HEK293T (cell line): ENCODE measurements at regions not wholly inside any gene's neighbourhood (a gene's known extent, or its start where the extent isn't known, plus 50 kb on each side); places are given as distances from the start of the nearest gene placed in this dataset.

Experiments
- CTCF ChIA-PET: fragments of 350-600 bp; formaldehyde crosslinking; extraction: SDS; loops from one replicate; lab custom pipeline; 2021; ENCODE audit warnings: antibody characterized with exemption, inconsistent platforms; lab: Yijun Ruan, JAX
- POLR2A ChIA-PET: fragments of 350-600 bp; formaldehyde crosslinking; extraction: SDS; loops from one replicate; lab custom pipeline; 2020; ENCODE audit warnings: antibody characterized with exemption, inconsistent platforms; lab: Yijun Ruan, JAX
- DNase-seq: peaks from one replicate; pipeline ENCODE4 v3.0.0; 2012; ENCODE audit warnings: mixed read lengths; ENCODE audit errors: extremely low spot score
- ARNT ChIP-seq: fragments of 450-650 bp; IDR thresholded peaks from 2 replicates; pipeline ENCODE4 v1.6.1; 2017; ENCODE audit warnings: mild to moderate bottlenecking
- BHLHE40 ChIP-seq: fragments of 450-650 bp; IDR thresholded peaks from 2 replicates; pipeline ENCODE4 v1.6.1; 2016; ENCODE audit warnings: mild to moderate bottlenecking, moderate library complexity, borderline replicate concordance
- CTBP1 ChIP-seq: fragments of 450-650 bp; IDR thresholded peaks from 2 replicates; pipeline ENCODE4 v1.6.1; 2016; ENCODE audit warnings: borderline replicate concordance
- ELF4 ChIP-seq: fragments of 450-650 bp; IDR thresholded peaks from 2 replicates; pipeline ENCODE4 v1.6.1; 2017; ENCODE audit warnings: antibody characterized with exemption
- FOXA1 ChIP-seq: fragments of 450-650 bp; IDR thresholded peaks from 2 replicates; pipeline ENCODE4 v1.6.1; 2016; ENCODE audit warnings: mild to moderate bottlenecking
- FOXK2 ChIP-seq: fragments of 450-650 bp; IDR thresholded peaks from 2 replicates; pipeline ENCODE4 v1.6.1; 2016; ENCODE audit warnings: mild to moderate bottlenecking
- FOXM1 ChIP-seq: fragments of 450-650 bp; IDR thresholded peaks from 2 replicates; pipeline ENCODE4 v1.6.1; 2017; ENCODE audit warnings: mild to moderate bottlenecking, borderline replicate concordance
- HDGF ChIP-seq: fragments of 450-650 bp; IDR thresholded peaks from 2 replicates; pipeline ENCODE4 v1.6.1; 2017; ENCODE audit warnings: antibody characterized with exemption, borderline replicate concordance
- L3MBTL2 ChIP-seq: fragments of 450-650 bp; conservative IDR thresholded peaks from 2 replicates; pipeline ENCODE4 v1.6.1; 2016; ENCODE audit warnings: mild to moderate bottlenecking
- LEF1 ChIP-seq: fragments of 450-650 bp; IDR thresholded peaks from 2 replicates; pipeline ENCODE4 v1.6.1; 2017; ENCODE audit warnings: mild to moderate bottlenecking, borderline replicate concordance
- NFRKB ChIP-seq: fragments of 450-650 bp; IDR thresholded peaks from 2 replicates; pipeline ENCODE4 v1.6.1; 2016; ENCODE audit warnings: mild to moderate bottlenecking, moderate library complexity
- SP1 ChIP-seq: fragments of 450-650 bp; IDR thresholded peaks from 2 replicates; pipeline ENCODE4 v1.6.1; 2017
- SUZ12 ChIP-seq: fragments of 450-650 bp; IDR thresholded peaks from 2 replicates; pipeline ENCODE4 v1.6.1; 2016; ENCODE audit warnings: mild to moderate bottlenecking
- TARDBP ChIP-seq: fragments of 450-650 bp; IDR thresholded peaks from 2 replicates; pipeline ENCODE4 v1.6.1; 2016
- ZNF384 ChIP-seq: fragments of 450-650 bp; IDR thresholded peaks from 2 replicates; pipeline ENCODE4 v1.6.1; 2016
- TF ChIP-seq, protein P1 (sequence below): fragments of 450-650 bp; IDR thresholded peaks from 2 replicates; pipeline ENCODE4 v1.6.1; 2016

DNA sequence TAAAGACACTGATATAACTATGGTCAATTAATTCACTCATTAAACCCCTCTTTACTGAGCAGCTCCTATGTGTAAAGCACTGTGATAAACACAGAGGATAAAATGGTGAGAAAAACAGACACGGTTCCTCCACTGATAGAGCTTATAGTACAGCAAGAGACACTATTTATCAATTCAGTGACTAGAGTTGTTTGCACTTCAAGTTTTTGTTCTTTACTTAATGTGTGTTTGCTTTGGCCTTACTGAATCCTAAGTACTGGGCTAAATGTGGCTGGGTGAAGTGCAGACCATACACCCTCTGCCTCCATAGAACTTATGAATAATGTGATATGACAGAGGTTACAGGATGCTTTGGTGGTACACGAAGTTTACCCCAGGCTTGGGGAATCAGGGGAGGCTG, 80.1 kb upstream of the ITGA1 start:
- TF ChIP-seq FOXA1 (no peak), LEF1 (no peak), FOXK2 (no peak)
- DNase-seq, result no peak
- CTCF ChIA-PET, result no interaction called here
- POLR2A ChIA-PET, result no interaction called here

DNA sequence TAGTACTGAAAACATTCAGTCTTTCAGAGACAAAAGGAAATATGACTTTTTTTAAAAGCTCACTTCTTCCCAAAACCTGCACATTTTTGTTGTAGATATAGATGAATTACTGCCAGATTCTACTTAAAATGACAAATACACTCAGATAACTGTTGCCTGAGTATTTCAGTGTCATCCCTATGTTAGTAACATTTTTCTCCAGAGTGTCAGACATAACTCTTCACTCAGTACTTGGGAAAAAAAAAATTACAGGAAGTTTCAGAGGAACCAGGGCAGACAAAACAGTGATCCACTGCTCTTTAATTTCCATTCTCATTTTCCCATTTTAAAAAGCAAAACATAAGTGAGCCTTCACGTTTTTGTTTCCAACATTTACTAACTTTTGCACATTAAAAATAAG, 79.3 kb upstream of the ITGA1 start:
- POLR2A ChIA-PET, result no interaction called here
- CTCF ChIA-PET, result no interaction called here
- DNase-seq, result no peak
- TF ChIP-seq FOXM1, result no peak

DNA sequence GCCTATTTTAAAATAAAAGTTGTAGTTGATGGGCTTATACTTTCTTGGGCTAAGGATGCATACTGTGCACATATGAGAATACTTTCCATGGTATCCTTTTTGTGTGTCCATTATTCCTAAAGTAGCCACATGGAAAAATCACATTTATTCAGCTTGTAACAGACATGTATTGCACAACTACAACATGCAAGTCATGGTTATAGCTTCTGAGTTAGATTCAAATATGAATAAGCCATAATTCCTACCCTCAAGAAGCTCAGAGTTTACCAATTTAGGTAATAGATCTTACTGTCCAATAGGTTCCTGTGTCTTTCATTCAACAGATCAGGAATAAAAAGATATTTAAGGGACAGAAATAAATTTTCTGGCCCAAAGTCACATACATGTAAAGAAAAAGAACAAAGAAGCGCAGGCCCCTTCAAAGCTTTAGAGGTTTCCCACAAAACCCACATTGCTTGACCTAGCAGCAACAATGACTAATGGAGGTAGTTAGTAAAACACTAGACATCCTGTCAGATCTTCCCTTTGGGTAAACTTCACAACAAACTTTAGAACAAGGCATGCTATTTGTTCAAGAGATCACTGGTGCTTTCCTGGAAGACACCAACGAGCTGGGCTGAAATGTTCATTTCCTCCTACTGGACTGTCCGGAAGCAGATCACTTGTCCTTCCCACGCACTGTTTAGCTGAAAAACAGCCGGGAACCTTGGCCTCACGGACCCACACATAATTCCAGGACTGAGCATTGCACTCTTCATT, 78.4 kb upstream of the ITGA1 start:
- ChIA-PET POLR2A (no interaction called here), CTCF (no interaction called here)
- no peak for TF ChIP-seq TARDBP
- TF ChIP-seq NFRKB, result no peak
- no peak for TF ChIP-seq HDGF
- TF ChIP-seq FOXK2, result no peak
- no peak for TF ChIP-seq CTBP1
- TF ChIP-seq FOXM1, result no peak
- TF ChIP-seq ARNT, result no peak
- no peak for TF ChIP-seq FOXA1
- TF ChIP-seq SUZ12, result no peak
- TF ChIP-seq LEF1, result no peak
- TF ChIP-seq SP1, result no peak
- TF ChIP-seq L3MBTL2, result no peak
- no peak for DNase-seq

DNA sequence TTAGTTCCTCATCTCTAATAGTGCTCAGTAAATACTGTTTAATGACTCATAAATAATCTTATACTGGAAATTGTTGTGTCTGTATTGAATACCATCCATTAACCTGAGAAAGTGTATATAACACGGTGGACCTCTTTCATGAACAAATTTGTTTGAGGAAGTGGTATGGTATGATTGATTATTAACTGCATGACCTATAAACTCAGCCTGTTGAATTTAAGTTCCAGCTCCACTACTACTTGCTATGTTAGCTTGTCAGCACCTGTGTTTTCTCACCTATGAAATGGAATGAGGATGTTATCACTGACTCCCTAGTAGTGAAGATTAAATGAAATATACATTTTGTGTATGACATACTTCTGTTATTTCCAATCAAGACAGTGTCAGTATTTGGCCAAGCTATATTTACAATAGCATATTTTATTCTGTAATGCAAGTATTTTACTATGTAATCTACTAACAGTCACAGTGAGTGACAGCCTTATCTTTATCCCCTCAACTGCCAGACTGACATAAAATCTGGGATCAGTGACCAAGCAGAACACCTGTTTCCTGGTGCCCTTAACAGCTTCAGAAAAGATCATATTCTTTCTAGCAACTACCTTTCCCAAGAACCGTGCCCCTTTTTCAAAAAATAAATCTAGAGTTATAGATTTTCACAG, 77.3 kb upstream of the ITGA1 start:
- no peak for DNase-seq
- POLR2A ChIA-PET, result no interaction called here
- CTCF ChIA-PET, result no interaction called here
- TF ChIP-seq FOXK2, result no peak
- TF ChIP-seq CTBP1, result no peak
- no peak for TF ChIP-seq SP1

DNA sequence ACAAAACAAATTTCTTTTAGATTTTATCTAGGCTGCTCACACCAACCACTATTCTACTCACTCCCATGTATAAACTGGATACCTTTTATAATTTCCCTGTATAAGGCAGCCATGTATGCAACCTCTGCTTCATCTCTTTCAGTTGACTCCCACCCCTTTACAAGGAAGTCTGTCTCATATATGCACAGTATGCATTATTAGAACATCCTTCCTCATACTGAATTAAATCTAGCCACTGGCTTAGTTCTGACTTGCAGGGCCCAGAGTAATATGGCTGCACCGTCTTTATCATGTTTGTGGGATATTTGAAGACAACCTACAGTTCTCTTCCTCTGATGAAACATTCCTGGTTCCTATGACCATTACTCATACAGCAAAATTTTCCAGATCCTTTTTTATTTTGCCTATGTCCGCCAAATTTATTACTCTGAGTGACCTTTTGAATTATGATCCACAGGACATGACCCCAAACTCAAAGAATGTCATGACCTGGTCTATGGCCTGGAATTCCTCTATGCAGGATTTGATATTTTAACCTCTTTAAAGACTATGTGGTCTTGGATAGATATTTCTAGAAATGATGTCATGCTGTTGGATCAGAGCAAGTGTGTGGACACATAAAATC, 76.6 kb upstream of the ITGA1 start:
- ChIA-PET CTCF (no interaction called here), POLR2A (no interaction called here)
- TF ChIP-seq FOXA1, result no peak
- TF ChIP-seq FOXK2, result no peak
- no peak for TF ChIP-seq SP1
- TF ChIP-seq CTBP1, result no peak
- TF ChIP-seq, protein P1, sequence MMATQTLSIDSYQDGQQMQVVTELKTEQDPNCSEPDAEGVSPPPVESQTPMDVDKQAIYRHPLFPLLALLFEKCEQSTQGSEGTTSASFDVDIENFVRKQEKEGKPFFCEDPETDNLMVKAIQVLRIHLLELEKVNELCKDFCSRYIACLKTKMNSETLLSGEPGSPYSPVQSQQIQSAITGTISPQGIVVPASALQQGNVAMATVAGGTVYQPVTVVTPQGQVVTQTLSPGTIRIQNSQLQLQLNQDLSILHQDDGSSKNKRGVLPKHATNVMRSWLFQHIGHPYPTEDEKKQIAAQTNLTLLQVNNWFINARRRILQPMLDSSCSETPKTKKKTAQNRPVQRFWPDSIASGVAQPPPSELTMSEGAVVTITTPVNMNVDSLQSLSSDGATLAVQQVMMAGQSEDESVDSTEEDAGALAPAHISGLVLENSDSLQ, result no peak
- no peak for TF ChIP-seq FOXM1
- TF ChIP-seq NFRKB, result no peak
- TF ChIP-seq LEF1, result no peak
- no peak for TF ChIP-seq L3MBTL2
- TF ChIP-seq HDGF, result no peak
- no peak for TF ChIP-seq ZNF384
- TF ChIP-seq BHLHE40, result no peak
- no peak for TF ChIP-seq ARNT
- TF ChIP-seq ELF4, result no peak
- no peak for TF ChIP-seq TARDBP
- no peak for TF ChIP-seq SUZ12

DNA sequence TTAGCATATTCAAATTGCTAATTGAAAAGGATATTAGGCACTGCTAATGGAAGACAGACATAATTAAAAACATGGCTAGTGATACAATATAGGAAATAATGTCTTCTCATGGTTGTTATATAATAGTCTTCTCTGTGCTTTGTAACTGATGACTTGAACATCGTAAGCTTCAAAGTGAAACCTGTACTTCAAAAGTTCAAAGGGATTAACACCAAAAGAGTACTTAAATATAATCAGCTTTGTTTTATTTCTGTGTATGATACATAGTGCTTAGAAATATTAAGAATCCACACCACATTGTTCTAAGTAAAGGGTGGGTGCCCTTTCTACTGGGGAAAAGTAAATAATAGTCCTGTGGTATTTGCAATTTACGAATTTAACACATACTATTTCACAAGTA, 75.4 kb upstream of the ITGA1 start:
- ChIA-PET POLR2A (no interaction called here), CTCF (no interaction called here)
- no peak for DNase-seq
- no peak for TF ChIP-seq ARNT
- no peak for TF ChIP-seq L3MBTL2

More for the DNA sequence above, 76.6 kb upstream of the ITGA1 start:
- no peak for DNase-seq

DNA sequence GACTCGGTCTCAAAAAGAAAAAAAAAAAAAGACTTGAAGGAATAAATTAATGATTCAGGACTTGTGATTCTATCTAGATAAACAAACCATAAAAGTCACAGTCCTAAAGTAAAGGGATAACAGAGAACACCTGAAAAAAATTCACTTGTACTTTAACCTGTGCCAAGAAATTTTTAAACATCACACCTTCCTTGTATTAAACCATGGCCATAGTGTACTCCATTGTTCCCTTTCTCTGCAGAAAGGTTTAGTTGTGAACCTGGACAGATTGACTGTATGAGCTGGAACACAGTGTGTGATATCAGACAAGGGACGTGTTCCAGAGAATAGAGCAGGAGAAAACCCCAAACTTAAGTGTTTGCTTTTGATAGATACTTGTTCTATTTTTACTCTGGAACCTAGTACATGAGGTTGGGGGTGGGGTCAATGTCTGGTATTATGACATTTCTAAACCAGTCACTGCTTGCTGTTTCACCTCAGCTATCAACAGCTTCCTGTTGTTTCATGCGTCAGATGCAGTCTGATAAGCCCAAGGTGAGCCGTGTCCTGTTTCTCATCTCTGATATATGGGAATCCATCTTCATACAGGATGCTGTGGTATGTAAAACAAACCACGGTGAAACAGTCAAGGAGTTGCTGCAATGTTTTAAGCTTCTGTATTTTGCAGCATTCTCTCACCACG, 62.5 kb upstream of the ITGA1 start:
- ChIA-PET CTCF (no interaction called here), POLR2A (no interaction called here)
- no peak for DNase-seq
- TF ChIP-seq ARNT (no peak), SP1 (no peak), L3MBTL2 (no peak), CTBP1 (no peak), BHLHE40 (no peak), SUZ12 (no peak), NFRKB (no peak)

DNA sequence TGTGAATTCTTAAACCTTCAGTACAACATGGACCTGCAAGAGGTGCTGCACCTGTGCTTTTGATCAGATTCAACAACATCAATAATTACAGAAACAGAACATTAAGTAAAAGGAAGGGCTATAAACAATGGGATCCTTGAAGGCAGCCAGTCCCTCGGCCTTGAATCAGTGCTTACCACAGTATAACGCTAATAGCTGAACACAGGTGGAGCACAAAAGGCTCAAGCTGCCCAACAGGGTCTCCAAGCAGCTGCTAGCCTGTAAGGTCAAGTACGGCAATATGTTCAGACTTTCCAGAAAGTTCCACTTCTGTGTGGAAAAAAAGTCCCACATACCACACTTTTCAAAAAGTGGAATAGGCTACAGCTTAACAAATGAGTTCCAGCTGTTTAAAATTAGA, 61.9 kb upstream of the ITGA1 start:
- DNase-seq, result no peak
- TF ChIP-seq FOXM1 (no peak), FOXK2 (no peak), LEF1 (no peak), L3MBTL2 (no peak), BHLHE40 (no peak), TARDBP (no peak), ZNF384 (no peak), HDGF (no peak), FOXA1 (no peak), ARNT (no peak)
- TF ChIP-seq, protein P1, result no peak
- ChIA-PET CTCF (no interaction called here), POLR2A (no interaction called here)
